SK-N-DZ (cell line): ENCODE measurements at regions not wholly inside any gene's neighbourhood (a gene's known extent, or its start where the extent isn't known, plus 50 kb on each side); places are given as distances from the start of the nearest gene placed in this dataset.

Experiments
- DNase-seq: peaks from one replicate; pipeline ENCODE4 v3.0.0-alpha.2; 2015; ENCODE audit warnings: low spot score

GRCh38 chr18:78049281-78049680 lies 799.6 kb downstream of the GALR1 start:
- no peak for DNase-seq

GRCh38 chr18:78054801-78055200 lies 805.2 kb downstream of the GALR1 start:
- DNase-seq = no peak

GRCh38 chr18:78056011-78056410 lies 806.4 kb downstream of the GALR1 start:
- DNase-seq = no peak

- DNase-seq = no peak
These were observed 820.4 kb downstream of the GALR1 start for GRCh38 chr18:78069784-78070664.

- DNase-seq = no peak
These were observed 821.6 kb downstream of the GALR1 start for GRCh38 chr18:78071166-78071710.

GRCh38 chr18:78071776-78072175 lies 822.1 kb downstream of the GALR1 start:
- DNase-seq = no peak

GRCh38 chr18:78072375-78072774 lies 822.7 kb downstream of the GALR1 start:
- DNase-seq = no peak

- no peak for DNase-seq
These were observed 823.6 kb downstream of the GALR1 start for GRCh38 chr18:78073275-78073674.

GRCh38 chr18:78074400-78075020 lies 824.9 kb downstream of the GALR1 start:
- no peak for DNase-seq

- no peak for DNase-seq
These were observed 830.4 kb downstream of the GALR1 start for GRCh38 chr18:78080081-78080480.

GRCh38 chr18:78080761-78081160 lies 831.1 kb downstream of the GALR1 start:
- no peak for DNase-seq

- no peak for DNase-seq
These were observed 833.2 kb downstream of the GALR1 start for GRCh38 chr18:78082816-78083215.

GRCh38 chr18:78085241-78086185 lies 835.9 kb downstream of the GALR1 start:
- no peak for DNase-seq

- no peak for DNase-seq
These were observed 837.3 kb downstream of the GALR1 start for GRCh38 chr18:78086931-78087330.

GRCh38 chr18:78087338-78087737 lies 837.7 kb downstream of the GALR1 start:
- DNase-seq = no peak

- no peak for DNase-seq
These were observed 840.9 kb downstream of the GALR1 start for GRCh38 chr18:78090584-78090983.

- no peak for DNase-seq
These were observed 843.3 kb downstream of the GALR1 start for GRCh38 chr18:78092901-78093300.

GRCh38 chr18:78099979-78100588 lies 850.4 kb downstream of the GALR1 start:
- DNase-seq = no peak

- DNase-seq = no peak
These were observed 851.4 kb downstream of the GALR1 start for GRCh38 chr18:78101091-78101490.

- DNase-seq = no peak
These were observed 852.5 kb downstream of the GALR1 start for GRCh38 chr18:78102135-78102534.

GRCh38 chr18:78105611-78106010 lies 856.0 kb downstream of the GALR1 start:
- no peak for DNase-seq
